ENCODE measurements at regions not wholly inside any gene's neighbourhood (a gene's known extent, or its start where the extent isn't known, plus 50 kb on each side); places are given as distances from the start of the nearest gene placed in this dataset.

DNA sequence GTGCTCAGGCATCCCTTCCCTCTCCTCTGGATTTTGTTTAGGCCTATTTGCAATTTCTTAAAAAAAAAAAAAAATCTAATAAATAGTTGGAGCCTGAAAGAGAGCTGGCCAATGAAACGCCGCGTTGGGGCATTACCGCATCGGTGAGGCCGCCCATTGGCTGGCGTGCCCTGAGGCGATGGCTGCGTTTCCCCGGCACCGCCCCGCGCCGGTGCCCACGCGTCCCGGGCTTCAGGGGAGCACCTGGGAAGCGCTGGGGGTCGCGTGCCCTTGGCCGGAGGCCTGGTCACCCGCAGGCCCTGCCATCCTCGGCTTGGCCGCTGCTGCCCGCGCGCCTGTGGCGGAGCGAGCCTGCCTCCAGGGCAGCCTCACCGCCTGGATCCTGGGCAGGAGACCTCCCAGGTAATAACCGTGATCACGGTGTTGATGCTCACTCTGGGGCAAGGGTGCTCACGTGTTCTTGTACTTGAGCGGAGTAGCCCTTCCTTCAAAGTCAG lies 155.4 kb downstream of the NRN1 start:
- TF ChIP-seq POLR2AphosphoS5 (IDR thresholded peaks at IDR 0.05; ENCODE audit: borderline replicate concordance, low read depth, low read length), result no peak
- no peak for TF ChIP-seq EZH2 (IDR thresholded peaks at IDR 0.05)
